DND-41 (cell line): ENCODE measurements at regions not wholly inside any gene's neighbourhood (a gene's known extent, or its start where the extent isn't known, plus 50 kb on each side); places are given as distances from the start of the nearest gene placed in this dataset.

Source experiments
- ATAC-seq: fragments of 200-7000 bp; cut with Tn5 transposase; 3 replicates; pipeline ENCODE4 v1.9.1; 2021; ENCODE audit warnings: low read depth; ENCODE audit not compliant: insufficient read depth
- DNase-seq: peaks from one replicate; pipeline ENCODE4 v3.0.0-alpha.2; 2020
- H2AFZ ChIP-seq: 2 replicates; pipeline ENCODE4 v1.6.0; 2012; ENCODE audit warnings: low read depth, low read length
- H3K27ac ChIP-seq: 2 replicates; pipeline ENCODE4 v1.5.1; 2012; ENCODE audit warnings: low read length, inconsistent platforms
- H3K27me3 ChIP-seq: fragments of 200-600 bp; sonication (generic); 2 replicates; pipeline ENCODE4 v1.6.0; 2012; ENCODE audit warnings: low read length, mild to moderate bottlenecking, inconsistent platforms; ENCODE audit not compliant: insufficient read depth, poor library complexity
- H3K36me3 ChIP-seq: 2 replicates; pipeline ENCODE4 v1.5.1; 2012; ENCODE audit warnings: low read length, inconsistent platforms; ENCODE audit not compliant: insufficient read depth
- H3K4me1 ChIP-seq: 2 replicates; pipeline ENCODE4 v1.5.1; 2012; ENCODE audit warnings: mild to moderate bottlenecking, low read length; ENCODE audit not compliant: insufficient read depth
- H3K4me2 ChIP-seq: 2 replicates; pipeline ENCODE4 v1.6.0; 2012; ENCODE audit warnings: mild to moderate bottlenecking, moderate library complexity, low read length, inconsistent platforms; ENCODE audit not compliant: insufficient read depth
- H3K4me3 ChIP-seq, 2 experiments: fragments of 200-600 bp in 1 of 2; shearing (Covaris generic) in 1 of 2; 2 replicates each; pipeline ENCODE4 v1.5.1; 2012 to 2016; ENCODE audit warnings: inconsistent platforms in 2 of 2, low read length in 2 of 2, mild to moderate bottlenecking in 2 of 2, low read depth in 1 of 2, moderate library complexity in 1 of 2
- H3K79me2 ChIP-seq: 2 replicates; pipeline ENCODE4 v1.6.0; 2012; ENCODE audit warnings: low read length, inconsistent platforms; ENCODE audit not compliant: insufficient read depth
- H3K9ac ChIP-seq: 2 replicates; pipeline ENCODE4 v1.6.0; 2012; ENCODE audit warnings: low read depth, mild to moderate bottlenecking, inconsistent platforms, low read length, moderate library complexity
- H3K9me3 ChIP-seq: 2 replicates; pipeline ENCODE4 v1.5.1; 2012; ENCODE audit warnings: low read length, moderate library complexity, mild to moderate bottlenecking, inconsistent platforms; ENCODE audit not compliant: insufficient read depth, severe bottlenecking
- H4K20me1 ChIP-seq: 2 replicates; pipeline ENCODE4 v1.6.0; 2012; ENCODE audit warnings: low read length; ENCODE audit not compliant: insufficient read depth
- EZH2 ChIP-seq: IDR thresholded peaks from 3 replicates; pipeline ENCODE4 v1.6.1; 2012; ENCODE audit warnings: borderline replicate concordance, low read depth, mild to moderate bottlenecking, moderate library complexity, low read length, inconsistent platforms; ENCODE audit not compliant: severe bottlenecking
- TF ChIP-seq, protein P1 (sequence below): IDR thresholded peaks from 2 replicates; pipeline ENCODE4 v1.5.1; 2012; ENCODE audit warnings: borderline replicate concordance, low read length, moderate library complexity, mild to moderate bottlenecking; ENCODE audit not compliant: poor library complexity, severe bottlenecking; ENCODE audit errors: extremely low read depth

DNA sequence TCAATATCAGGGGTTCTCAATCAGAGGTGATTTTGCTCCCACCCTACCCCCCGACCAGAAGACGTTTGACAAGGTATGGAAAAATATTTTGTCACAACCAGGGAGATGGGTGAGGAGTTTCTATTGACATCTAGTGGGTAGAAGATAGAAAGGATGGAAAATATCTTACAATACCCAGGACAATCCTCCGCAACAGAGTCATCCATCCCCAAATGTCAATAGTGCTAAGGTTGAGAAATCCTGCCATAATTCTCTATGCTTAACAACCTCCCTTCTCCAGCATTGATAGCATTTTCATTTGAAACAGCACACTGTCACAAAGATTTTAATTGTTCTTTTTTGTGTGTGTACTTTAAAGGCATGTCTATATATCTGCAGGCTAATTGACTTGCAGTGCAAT, 890.5 kb downstream of the PDHA2 start:
- Histone ChIP-seq H4K20me1 (no peaks in the 10 kb centered on the region), H3K79me2 (no peaks in the 10 kb centered on the region), H2AFZ (no peak overlapping the region), H3K4me2 (no peak overlapping the region), H3K36me3 (peaks cover 4% of the 10 kb centered on the region; the same call in 1 of the 2 replicates), H3K27ac (no peak overlapping the region), H3K4me3 (no peak overlapping the region), H3K4me1 (no peaks in the 10 kb centered on the region), H3K9me3 (peaks cover 12% of the 10 kb centered on the region), H3K9ac (no peak overlapping the region), H3K27me3 (no peaks in the 10 kb centered on the region)
- DNase-seq, result no peak
- ATAC-seq, result no peak
- no peak for TF ChIP-seq EZH2
- TF ChIP-seq, protein P1, sequence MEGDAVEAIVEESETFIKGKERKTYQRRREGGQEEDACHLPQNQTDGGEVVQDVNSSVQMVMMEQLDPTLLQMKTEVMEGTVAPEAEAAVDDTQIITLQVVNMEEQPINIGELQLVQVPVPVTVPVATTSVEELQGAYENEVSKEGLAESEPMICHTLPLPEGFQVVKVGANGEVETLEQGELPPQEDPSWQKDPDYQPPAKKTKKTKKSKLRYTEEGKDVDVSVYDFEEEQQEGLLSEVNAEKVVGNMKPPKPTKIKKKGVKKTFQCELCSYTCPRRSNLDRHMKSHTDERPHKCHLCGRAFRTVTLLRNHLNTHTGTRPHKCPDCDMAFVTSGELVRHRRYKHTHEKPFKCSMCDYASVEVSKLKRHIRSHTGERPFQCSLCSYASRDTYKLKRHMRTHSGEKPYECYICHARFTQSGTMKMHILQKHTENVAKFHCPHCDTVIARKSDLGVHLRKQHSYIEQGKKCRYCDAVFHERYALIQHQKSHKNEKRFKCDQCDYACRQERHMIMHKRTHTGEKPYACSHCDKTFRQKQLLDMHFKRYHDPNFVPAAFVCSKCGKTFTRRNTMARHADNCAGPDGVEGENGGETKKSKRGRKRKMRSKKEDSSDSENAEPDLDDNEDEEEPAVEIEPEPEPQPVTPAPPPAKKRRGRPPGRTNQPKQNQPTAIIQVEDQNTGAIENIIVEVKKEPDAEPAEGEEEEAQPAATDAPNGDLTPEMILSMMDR, result no peak

DNA sequence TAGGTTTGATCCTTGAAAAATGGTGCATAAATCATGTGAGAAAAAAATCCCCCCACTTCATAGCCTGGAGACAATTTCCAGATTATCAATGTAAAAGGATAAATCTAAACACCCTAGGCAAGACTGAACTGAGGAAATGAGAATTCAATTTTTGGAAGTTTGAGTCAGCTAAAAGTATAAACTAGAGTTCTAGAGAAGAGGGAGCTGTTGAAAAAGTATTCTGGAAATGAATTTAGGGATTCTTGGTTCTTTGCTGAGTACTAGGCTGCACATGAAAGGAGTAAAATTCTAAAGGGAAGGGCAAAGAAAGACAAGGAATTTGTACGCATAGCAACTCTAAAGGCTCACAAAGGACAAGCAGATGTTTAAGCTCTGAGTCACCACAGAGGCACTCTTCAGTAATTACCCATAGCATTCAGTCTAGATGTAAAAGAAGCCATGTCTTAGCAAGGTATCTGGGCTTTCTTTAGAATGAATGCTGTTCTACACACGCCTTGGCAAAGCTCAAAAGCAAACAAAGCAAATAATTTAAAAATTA, 896.5 kb downstream of the PDHA2 start:
- peaks cover 4% of the 10 kb centered on the region; the same call in 1 of the 2 replicates for H3K36me3 ChIP-seq
- H3K4me3 ChIP-seq, result no peak overlapping the region
- no peaks in the 10 kb centered on the region for H3K79me2 ChIP-seq
- no peaks in the 10 kb centered on the region for H4K20me1 ChIP-seq
- ATAC-seq, result peak; percentile 29; the same call in 1 of the 3 replicates
- H3K4me2 ChIP-seq, result no peak overlapping the region
- H3K9me3 ChIP-seq, result peaks cover 13% of the 10 kb centered on the region
- no peaks in the 10 kb centered on the region for H3K4me1 ChIP-seq
- H3K27me3 ChIP-seq, result no peaks in the 10 kb centered on the region
- H3K9ac ChIP-seq, result no peak overlapping the region
- H2AFZ ChIP-seq, result no peak overlapping the region
- TF ChIP-seq, protein P1, result no peak
- no peak for TF ChIP-seq EZH2
- H3K27ac ChIP-seq, result no peak overlapping the region
- no peak for DNase-seq

DNA sequence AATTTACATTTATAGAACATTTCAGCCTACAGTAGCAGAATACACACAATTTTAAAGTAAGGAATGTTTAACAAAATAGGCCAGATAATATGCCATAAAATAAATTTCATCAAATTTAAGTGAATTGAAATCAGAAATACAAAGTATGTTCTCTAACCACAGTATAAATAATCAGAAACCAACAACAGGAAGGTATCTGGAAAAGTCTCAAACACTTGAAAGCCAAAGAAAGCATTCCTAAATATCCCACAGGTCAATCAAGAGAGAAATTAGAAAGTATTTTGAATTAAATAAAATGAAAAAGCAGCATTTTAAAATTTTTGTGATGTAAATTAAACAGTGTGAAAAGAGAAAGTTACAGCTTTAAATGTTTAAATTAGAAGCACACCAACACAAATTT, 899.2 kb downstream of the PDHA2 start:
- Histone ChIP-seq H3K4me2 (no peak overlapping the region), H3K27me3 (no peaks in the 10 kb centered on the region), H3K79me2 (no peaks in the 10 kb centered on the region), H3K9ac (no peak overlapping the region), H3K4me3 (no peak overlapping the region), H3K36me3 (peaks cover 3% of the 10 kb centered on the region; the same call in 1 of the 2 replicates), H3K9me3 (peaks cover 14% of the 10 kb centered on the region), H3K4me1 (peaks cover 6% of the 10 kb centered on the region), H4K20me1 (no peaks in the 10 kb centered on the region), H2AFZ (no peak overlapping the region), H3K27ac (no peak overlapping the region)
- ATAC-seq, result no peak
- TF ChIP-seq, protein P1, result no peak
- TF ChIP-seq EZH2, result no peak
- DNase-seq, result no peak
